ENCODE measurements at regions not wholly inside any gene's neighbourhood (a gene's known extent, or its start where the extent isn't known, plus 50 kb on each side); places are given as distances from the start of the nearest gene placed in this dataset.

GRCh38 chr10:105990529-105990928 is 1174.0 kb downstream of the SORCS1 start:
- TF ChIP-seq CTCF (IDR thresholded peaks at IDR 0.05; ENCODE audit: poor library complexity) = no peak
- TF ChIP-seq EZH2phosphoT487 (IDR thresholded peaks at IDR 0.05; ENCODE audit: low read depth, severe bottlenecking, unreplicated experiment) = no peak
